ENCODE measurements at regions not wholly inside any gene's neighbourhood (a gene's known extent, or its start where the extent isn't known, plus 50 kb on each side); places are given as distances from the start of the nearest gene placed in this dataset.

DNA sequence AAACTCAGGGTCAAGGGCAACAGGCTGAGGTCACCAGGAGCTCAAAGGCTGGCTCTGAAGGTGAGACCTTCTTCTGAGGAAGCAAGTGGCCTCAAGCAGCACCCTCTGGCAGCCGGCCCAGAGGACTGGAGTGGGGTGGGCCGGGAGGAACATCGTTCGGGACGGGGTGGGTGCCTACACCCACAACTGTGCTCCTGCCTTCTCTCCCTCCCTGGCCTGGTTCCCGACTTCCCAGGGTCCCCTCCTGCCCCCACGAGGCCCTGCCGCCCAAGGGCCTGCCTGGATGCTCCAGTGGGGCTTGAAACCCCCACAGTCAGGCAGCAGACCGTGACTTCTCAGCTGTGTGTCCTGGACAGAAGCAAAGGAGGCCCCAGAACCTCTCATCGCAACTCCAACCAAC is 195.7 kb downstream of the IGLL1 start:
- Histone ChIP-seq H3K27me3 (ENCODE audit: insufficient read depth, low read depth) (no peaks in the 10 kb centered on the region), H3K9ac (no peak overlapping the region)

DNA sequence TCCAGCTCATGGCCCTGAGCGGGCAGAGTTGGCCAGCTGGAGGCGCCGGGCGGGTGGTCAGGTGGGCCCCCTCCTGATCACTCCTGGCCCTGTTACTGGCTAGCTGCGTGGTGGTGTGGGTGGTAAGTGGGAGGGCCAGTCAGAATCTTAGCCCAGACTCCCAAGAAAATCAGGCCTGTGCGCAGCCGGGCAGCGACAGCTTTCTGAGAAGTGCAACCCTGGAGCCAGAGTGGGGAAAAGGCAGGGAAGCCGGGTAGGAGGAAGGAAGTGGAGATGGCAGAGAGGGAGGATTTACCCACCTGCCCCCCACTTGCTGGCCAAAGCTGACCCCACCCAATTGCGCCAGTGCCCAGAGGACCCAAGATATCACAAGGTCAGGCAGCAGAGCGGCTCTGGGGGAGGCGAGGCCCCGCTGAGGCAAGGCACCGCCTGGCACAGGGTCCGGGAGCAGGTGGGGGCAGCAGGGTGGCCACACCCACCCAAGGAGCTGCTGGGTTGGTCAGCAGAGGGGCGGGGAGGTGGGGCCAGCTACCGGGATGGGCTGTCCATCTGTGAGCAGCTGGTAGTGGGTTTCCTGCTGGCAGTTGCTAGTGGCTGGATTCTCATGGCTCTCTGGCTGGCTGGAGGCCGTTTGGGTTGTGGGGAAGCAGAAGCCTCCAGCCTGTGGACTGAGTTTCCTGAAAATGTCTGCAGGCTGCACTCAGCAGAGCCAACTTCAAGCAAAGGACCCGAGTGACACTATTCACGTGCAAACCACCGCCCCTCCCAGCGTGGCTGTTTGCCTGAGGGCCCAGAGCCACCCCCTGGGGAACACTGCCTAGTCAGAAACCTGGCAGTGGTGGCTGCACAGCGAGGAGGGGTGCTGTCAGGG is 196.4 kb downstream of the IGLL1 start:
- H3K79me2 ChIP-seq (ENCODE audit: insufficient read depth, low read depth): no peaks in the 10 kb centered on the region
- H4K20me1 ChIP-seq (ENCODE audit: insufficient read depth): no peaks in the 10 kb centered on the region
- no peaks in the 10 kb centered on the region for H3K36me3 ChIP-seq (ENCODE audit: insufficient read depth)
- H3K27ac ChIP-seq: no peak overlapping the region
- no peaks in the 10 kb centered on the region for H3K27me3 ChIP-seq (ENCODE audit: insufficient read depth, low read depth)
- H3K4me1 ChIP-seq (ENCODE audit: low read depth, poor library complexity, severe bottlenecking): no peaks in the 10 kb centered on the region
- H2AFZ ChIP-seq (ENCODE audit: low read depth): no peak overlapping the region
- TF ChIP-seq, protein P1, sequence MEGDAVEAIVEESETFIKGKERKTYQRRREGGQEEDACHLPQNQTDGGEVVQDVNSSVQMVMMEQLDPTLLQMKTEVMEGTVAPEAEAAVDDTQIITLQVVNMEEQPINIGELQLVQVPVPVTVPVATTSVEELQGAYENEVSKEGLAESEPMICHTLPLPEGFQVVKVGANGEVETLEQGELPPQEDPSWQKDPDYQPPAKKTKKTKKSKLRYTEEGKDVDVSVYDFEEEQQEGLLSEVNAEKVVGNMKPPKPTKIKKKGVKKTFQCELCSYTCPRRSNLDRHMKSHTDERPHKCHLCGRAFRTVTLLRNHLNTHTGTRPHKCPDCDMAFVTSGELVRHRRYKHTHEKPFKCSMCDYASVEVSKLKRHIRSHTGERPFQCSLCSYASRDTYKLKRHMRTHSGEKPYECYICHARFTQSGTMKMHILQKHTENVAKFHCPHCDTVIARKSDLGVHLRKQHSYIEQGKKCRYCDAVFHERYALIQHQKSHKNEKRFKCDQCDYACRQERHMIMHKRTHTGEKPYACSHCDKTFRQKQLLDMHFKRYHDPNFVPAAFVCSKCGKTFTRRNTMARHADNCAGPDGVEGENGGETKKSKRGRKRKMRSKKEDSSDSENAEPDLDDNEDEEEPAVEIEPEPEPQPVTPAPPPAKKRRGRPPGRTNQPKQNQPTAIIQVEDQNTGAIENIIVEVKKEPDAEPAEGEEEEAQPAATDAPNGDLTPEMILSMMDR (conservative IDR thresholded peaks at IDR 0.05; ENCODE audit: low read depth, low read length): no peak
- no peak overlapping the region for H3K4me3 ChIP-seq (IDR thresholded peaks at IDR 0.05; ENCODE audit: insufficient read depth, low read depth, low read length)
- no peak overlapping the region for H3K4me2 ChIP-seq
- no peak overlapping the region for H3K9ac ChIP-seq

More for the DNA sequence above, 195.7 kb downstream of the IGLL1 start:
- H3K36me3 ChIP-seq (ENCODE audit: insufficient read depth): no peaks in the 10 kb centered on the region
- TF ChIP-seq, protein P1 (conservative IDR thresholded peaks at IDR 0.05; ENCODE audit: low read depth, low read length): no peak
- H3K4me2 ChIP-seq: no peak overlapping the region
- no peak overlapping the region for H3K27ac ChIP-seq
- H2AFZ ChIP-seq (ENCODE audit: low read depth): no peak overlapping the region
- no peak overlapping the region for H3K4me3 ChIP-seq (IDR thresholded peaks at IDR 0.05; ENCODE audit: insufficient read depth, low read depth, low read length)
- no peaks in the 10 kb centered on the region for H3K79me2 ChIP-seq (ENCODE audit: insufficient read depth, low read depth)
- no peaks in the 10 kb centered on the region for H3K4me1 ChIP-seq (ENCODE audit: low read depth, poor library complexity, severe bottlenecking)
- no peaks in the 10 kb centered on the region for H4K20me1 ChIP-seq (ENCODE audit: insufficient read depth)

DNA sequence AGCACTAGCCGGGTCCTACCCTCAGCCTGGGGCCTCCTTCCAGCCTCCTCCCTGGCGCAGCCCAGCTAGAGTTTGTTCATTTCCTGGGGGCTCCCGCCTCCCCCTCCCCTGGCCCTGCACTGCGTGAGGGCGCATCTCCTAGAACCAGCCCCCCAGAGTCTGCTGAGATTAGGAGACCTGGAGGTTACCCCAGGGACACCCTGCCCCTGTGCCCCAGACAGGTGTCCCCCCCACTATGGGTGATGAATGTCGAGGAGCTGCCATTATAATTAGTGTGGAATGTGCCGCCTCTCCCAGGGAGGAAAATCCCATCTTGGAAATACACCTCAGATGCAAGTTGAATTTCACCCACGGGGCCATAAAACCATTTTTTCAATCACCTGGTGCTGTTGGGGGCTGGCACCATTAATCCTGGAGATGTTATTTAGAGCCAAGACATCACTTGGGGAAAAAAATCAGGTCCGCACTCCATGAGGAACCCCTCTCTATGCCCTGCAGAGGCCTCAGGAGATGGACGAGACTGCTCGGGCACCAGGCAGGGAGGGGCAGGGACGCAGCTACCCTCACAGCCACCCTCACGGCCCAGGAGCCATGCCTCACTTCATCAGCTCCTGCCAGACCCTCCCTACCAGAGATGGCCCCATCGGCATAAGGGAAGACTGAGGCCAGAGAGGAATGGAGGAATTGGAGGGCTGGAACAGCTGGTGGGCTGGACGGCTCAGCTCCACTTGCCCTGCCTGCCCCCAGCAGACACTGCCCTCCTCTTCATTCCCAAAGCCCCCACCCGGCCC is 197.5 kb downstream of the IGLL1 start:
- Histone ChIP-seq H4K20me1 (ENCODE audit: insufficient read depth) (no peaks in the 10 kb centered on the region), H3K4me1 (ENCODE audit: low read depth, poor library complexity, severe bottlenecking) (no peaks in the 10 kb centered on the region), H3K9ac (no peak overlapping the region), H3K4me2 (no peak overlapping the region), H3K79me2 (ENCODE audit: insufficient read depth, low read depth) (no peaks in the 10 kb centered on the region), H2AFZ (ENCODE audit: low read depth) (no peak overlapping the region), H3K27ac (no peak overlapping the region), H3K27me3 (ENCODE audit: insufficient read depth, low read depth) (no peaks in the 10 kb centered on the region; the same call in 1 of the 2 replicates), H3K36me3 (ENCODE audit: insufficient read depth) (no peaks in the 10 kb centered on the region), H3K4me3 (IDR thresholded peaks at IDR 0.05; ENCODE audit: insufficient read depth, low read depth, low read length) (no peak overlapping the region)
- TF ChIP-seq, protein P1 (conservative IDR thresholded peaks at IDR 0.05; ENCODE audit: low read depth, low read length): no peak

DNA sequence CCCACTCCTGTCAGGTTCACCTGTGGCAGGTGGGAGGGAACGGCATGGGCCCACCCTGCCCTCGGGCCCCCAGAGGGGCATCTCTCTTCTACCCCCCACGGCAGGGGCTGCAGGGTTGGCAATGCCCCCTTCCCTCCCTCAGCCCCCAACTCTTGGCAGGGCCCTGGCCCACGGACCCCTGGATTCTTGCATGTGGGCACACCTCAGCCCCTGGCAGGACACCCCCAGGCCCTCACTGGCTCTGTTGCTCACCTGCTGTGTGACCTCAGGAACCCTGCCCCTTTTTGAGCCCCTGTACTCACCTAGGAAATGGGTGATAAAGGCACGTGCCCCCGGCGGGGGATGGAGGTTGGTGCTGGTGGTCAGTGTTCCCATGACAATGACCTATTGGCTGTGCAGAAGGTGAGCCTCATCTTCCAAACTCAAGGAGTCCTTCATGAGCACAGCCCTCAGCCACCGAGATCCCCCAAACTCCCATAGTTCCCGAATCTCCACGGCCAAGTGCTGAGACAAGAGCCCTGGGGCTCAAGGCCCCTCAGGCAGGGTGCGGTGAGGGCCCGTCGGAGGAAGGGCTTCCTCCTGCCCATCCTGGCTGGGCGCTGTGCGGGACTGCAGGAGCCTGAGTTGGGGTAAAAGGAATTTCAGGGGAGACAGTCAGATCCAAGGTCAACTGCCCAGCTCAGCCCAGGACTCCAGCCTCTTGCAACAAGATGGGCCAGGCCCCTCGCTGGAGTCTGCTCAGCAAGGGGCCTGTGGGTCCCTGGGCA is 198.2 kb downstream of the IGLL1 start:
- Histone ChIP-seq H3K36me3 (ENCODE audit: insufficient read depth) (no peaks in the 10 kb centered on the region), H2AFZ (ENCODE audit: low read depth) (no peak overlapping the region), H3K9ac (no peak overlapping the region), H3K79me2 (ENCODE audit: insufficient read depth, low read depth) (no peaks in the 10 kb centered on the region), H3K4me1 (ENCODE audit: low read depth, poor library complexity, severe bottlenecking) (no peaks in the 10 kb centered on the region), H3K27ac (no peak overlapping the region), H4K20me1 (ENCODE audit: insufficient read depth) (no peaks in the 10 kb centered on the region), H3K27me3 (ENCODE audit: insufficient read depth, low read depth) (no peaks in the 10 kb centered on the region; the same call in 1 of the 2 replicates), H3K4me2 (no peak overlapping the region), H3K4me3 (IDR thresholded peaks at IDR 0.05; ENCODE audit: insufficient read depth, low read depth, low read length) (no peak overlapping the region)
- TF ChIP-seq, protein P1 (conservative IDR thresholded peaks at IDR 0.05; ENCODE audit: low read depth, low read length): no peak
